MM.1S (cell line): ENCODE measurements at regions not wholly inside any gene's neighbourhood (a gene's known extent, or its start where the extent isn't known, plus 50 kb on each side); places are given as distances from the start of the nearest gene placed in this dataset.

ENCODE experiments used
- EZH2phosphoT487 ChIP-seq: fragments of 300-600 bp; sonication (generic); IDR thresholded peaks from 2 replicates; pipeline ENCODE4 v1.6.1; 2018; ENCODE audit warnings: antibody characterized with exemption, low read length
- TF ChIP-seq, protein P1 (sequence below): fragments of 300-600 bp; sonication (generic); IDR thresholded peaks from 2 replicates; pipeline ENCODE4 v1.5.1; 2016; ENCODE audit warnings: antibody characterized with exemption, low read length, mixed read lengths

GRCh38 chr13:90760639-90761038, 586.8 kb upstream of the MIR17HG start:
- TF ChIP-seq, protein P1, sequence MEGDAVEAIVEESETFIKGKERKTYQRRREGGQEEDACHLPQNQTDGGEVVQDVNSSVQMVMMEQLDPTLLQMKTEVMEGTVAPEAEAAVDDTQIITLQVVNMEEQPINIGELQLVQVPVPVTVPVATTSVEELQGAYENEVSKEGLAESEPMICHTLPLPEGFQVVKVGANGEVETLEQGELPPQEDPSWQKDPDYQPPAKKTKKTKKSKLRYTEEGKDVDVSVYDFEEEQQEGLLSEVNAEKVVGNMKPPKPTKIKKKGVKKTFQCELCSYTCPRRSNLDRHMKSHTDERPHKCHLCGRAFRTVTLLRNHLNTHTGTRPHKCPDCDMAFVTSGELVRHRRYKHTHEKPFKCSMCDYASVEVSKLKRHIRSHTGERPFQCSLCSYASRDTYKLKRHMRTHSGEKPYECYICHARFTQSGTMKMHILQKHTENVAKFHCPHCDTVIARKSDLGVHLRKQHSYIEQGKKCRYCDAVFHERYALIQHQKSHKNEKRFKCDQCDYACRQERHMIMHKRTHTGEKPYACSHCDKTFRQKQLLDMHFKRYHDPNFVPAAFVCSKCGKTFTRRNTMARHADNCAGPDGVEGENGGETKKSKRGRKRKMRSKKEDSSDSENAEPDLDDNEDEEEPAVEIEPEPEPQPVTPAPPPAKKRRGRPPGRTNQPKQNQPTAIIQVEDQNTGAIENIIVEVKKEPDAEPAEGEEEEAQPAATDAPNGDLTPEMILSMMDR: no peak
- TF ChIP-seq EZH2phosphoT487: no peak
